PC-9 (cell line): ENCODE measurements at regions not wholly inside any gene's neighbourhood (a gene's known extent, or its start where the extent isn't known, plus 50 kb on each side); places are given as distances from the start of the nearest gene placed in this dataset.

Experiments used
- BruUV-seq: library from RNA; stranded (reverse); fragments of 400-500 nt; replicated peaks from 2 replicates; lab custom pipeline; 2021; lab: Mats Ljungman, UMichigan
- CTCF ChIA-PET: fragments of 300-600 bp; sonication (Branson Sonifier 250); formaldehyde crosslinking; loops from one replicate; lab custom pipeline; 2022; ENCODE audit warnings: antibody characterized with exemption; lab: Charles Lee
- POLR2A ChIA-PET: fragments of 300-600 bp; sonication (Branson Sonifier 250); formaldehyde crosslinking; loops from one replicate; lab custom pipeline; 2022; ENCODE audit warnings: antibody characterized with exemption; ENCODE audit not compliant: unreplicated experiment; lab: Charles Lee
- DNase-seq, 2 experiments: peaks; one replicate each; pipeline versions ENCODE4 v3.0.0 to v3.0.0-alpha.2; 2015 to 2022; ENCODE audit warnings: mixed read lengths in 1 of 2
- H2AFZ ChIP-seq: fragments of 200-600 bp; sonication (generic); 2 replicates; pipeline ENCODE4 v1.8.1; 2017; ENCODE audit warnings: antibody characterized with exemption
- H3F3A ChIP-seq: fragments of 200-600 bp; sonication (generic); 2 replicates; pipeline ENCODE4 v1.8.1; 2017; ENCODE audit warnings: antibody characterized with exemption, mild to moderate bottlenecking, low read depth; ENCODE audit not compliant: insufficient read depth
- H3K27ac ChIP-seq: fragments of 200-600 bp; sonication (generic); 2 replicates; pipeline ENCODE4 v1.6.1; 2016; ENCODE audit warnings: mixed run types
- H3K27me3 ChIP-seq: fragments of 200-600 bp; sonication (generic); 2 replicates; pipeline ENCODE4 v1.6.1; 2016; ENCODE audit warnings: low read depth, mixed run types; ENCODE audit not compliant: insufficient read depth
- H3K36me3 ChIP-seq: fragments of 200-600 bp; sonication (generic); 2 replicates; pipeline ENCODE4 v1.6.1; 2016; ENCODE audit warnings: low read depth, mixed run types
- H3K4me1 ChIP-seq: fragments of 200-600 bp; sonication (generic); replicated peaks from 2 replicates; pipeline ENCODE4 v1.6.1; 2016; ENCODE audit warnings: mixed run types; ENCODE audit not compliant: insufficient read depth
- H3K4me2 ChIP-seq: fragments of 200-600 bp; sonication (generic); 2 replicates; pipeline ENCODE4 v1.6.1; 2017; ENCODE audit warnings: mixed run types
- H3K4me3 ChIP-seq: fragments of 200-600 bp; sonication (generic); 2 replicates; pipeline ENCODE4 v1.6.1; 2016; ENCODE audit warnings: mixed run types
- H3K79me2 ChIP-seq: fragments of 200-600 bp; sonication (generic); 2 replicates; pipeline ENCODE4 v1.6.1; 2017; ENCODE audit warnings: low read depth, mixed run types
- H3K9me2 ChIP-seq: fragments of 200-600 bp; sonication (generic); 2 replicates; pipeline ENCODE4 v1.8.1; 2017; ENCODE audit warnings: mild to moderate bottlenecking; ENCODE audit not compliant: insufficient read depth
- H3K9me3 ChIP-seq: fragments of 200-600 bp; sonication (generic); 2 replicates; pipeline ENCODE4 v1.8.1; 2016; ENCODE audit warnings: low read depth; ENCODE audit not compliant: insufficient read depth
- H4K20me1 ChIP-seq: fragments of 200-600 bp; sonication (generic); 2 replicates; pipeline ENCODE4 v1.8.1; 2017; ENCODE audit not compliant: insufficient read depth
- EZH2 ChIP-seq: fragments of 200-600 bp; sonication (generic); IDR thresholded peaks from 2 replicates; pipeline ENCODE4 v1.8.0; 2017; ENCODE audit warnings: antibody characterized with exemption, low read depth
- intact Hi-C: fragments of 100-400 bp; cut with micrococcal nuclease; formaldehyde crosslinking; loops from one replicate; pipeline ENCODE4 v1.10.0; 2022; ENCODE audit not compliant: unreplicated experiment
- TF ChIP-seq, protein P1 (sequence below): fragments of 200-600 bp; sonication (generic); conservative IDR thresholded peaks from 2 replicates; pipeline ENCODE4 v1.6.1; 2017; ENCODE audit warnings: mixed run types, antibody characterized with exemption, mild to moderate bottlenecking, moderate library complexity

DNA sequence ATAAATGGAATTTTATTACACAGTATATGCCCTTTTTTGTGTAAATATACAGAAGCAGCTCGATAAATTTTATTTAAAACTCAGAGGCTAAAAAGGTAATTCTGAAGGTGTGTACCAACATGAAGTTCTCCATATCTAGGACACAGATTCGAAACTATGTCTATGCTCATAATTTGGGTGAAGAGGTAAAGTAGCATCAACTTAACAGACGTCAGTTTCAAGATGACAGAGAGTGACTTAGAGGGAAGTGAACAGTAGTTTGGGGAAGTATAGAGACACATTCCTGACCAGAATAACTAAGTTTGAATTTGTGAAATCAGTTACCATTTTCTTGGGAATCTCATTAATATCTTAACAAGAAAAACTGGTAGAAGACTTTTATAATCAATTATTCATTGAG is 2493.3 kb downstream of the ARAP2 start:
- Histone ChIP-seq H3F3A (no peaks in the 10 kb centered on the region), H3K4me1 (no peaks in the 10 kb centered on the region), H3K4me2 (no peak overlapping the region), H3K9me3 (no peaks in the 10 kb centered on the region), H4K20me1 (no peaks in the 10 kb centered on the region), H2AFZ (no peak overlapping the region), H3K36me3 (no peaks in the 10 kb centered on the region), H3K9me2 (no peaks in the 10 kb centered on the region), H3K79me2 (no peaks in the 10 kb centered on the region), H3K4me3 (no peak overlapping the region), H3K27me3 (no peaks in the 10 kb centered on the region), H3K27ac (no peak overlapping the region)
- no TSS peak for BruUV-seq
- POLR2A ChIA-PET = interaction anchor here (0.6 kb wide), 1 partner anchor 60 kb away, joined by 3 read pairs; no protein-coding TSS in a partner anchor
- DNase-seq = no peak
- intact Hi-C loops = no loop called here
- no peak for TF ChIP-seq EZH2
- TF ChIP-seq, protein P1, sequence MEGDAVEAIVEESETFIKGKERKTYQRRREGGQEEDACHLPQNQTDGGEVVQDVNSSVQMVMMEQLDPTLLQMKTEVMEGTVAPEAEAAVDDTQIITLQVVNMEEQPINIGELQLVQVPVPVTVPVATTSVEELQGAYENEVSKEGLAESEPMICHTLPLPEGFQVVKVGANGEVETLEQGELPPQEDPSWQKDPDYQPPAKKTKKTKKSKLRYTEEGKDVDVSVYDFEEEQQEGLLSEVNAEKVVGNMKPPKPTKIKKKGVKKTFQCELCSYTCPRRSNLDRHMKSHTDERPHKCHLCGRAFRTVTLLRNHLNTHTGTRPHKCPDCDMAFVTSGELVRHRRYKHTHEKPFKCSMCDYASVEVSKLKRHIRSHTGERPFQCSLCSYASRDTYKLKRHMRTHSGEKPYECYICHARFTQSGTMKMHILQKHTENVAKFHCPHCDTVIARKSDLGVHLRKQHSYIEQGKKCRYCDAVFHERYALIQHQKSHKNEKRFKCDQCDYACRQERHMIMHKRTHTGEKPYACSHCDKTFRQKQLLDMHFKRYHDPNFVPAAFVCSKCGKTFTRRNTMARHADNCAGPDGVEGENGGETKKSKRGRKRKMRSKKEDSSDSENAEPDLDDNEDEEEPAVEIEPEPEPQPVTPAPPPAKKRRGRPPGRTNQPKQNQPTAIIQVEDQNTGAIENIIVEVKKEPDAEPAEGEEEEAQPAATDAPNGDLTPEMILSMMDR = no peak
- CTCF ChIA-PET = no interaction called here

- no peak overlapping the region for H3K4me2 ChIP-seq
- H3K36me3 ChIP-seq = no peaks in the 10 kb centered on the region
- H3K9me2 ChIP-seq = no peaks in the 10 kb centered on the region
- H3K27me3 ChIP-seq = no peaks in the 10 kb centered on the region
- TF ChIP-seq, protein P1 = no peak
- TF ChIP-seq EZH2 = no peak
- intact Hi-C loops = no loop called here
- H3F3A ChIP-seq = no peaks in the 10 kb centered on the region
- H2AFZ ChIP-seq = no peak overlapping the region
- no TSS peak for BruUV-seq
- H3K9me3 ChIP-seq = no peaks in the 10 kb centered on the region
- H3K4me3 ChIP-seq = no peak overlapping the region
- H4K20me1 ChIP-seq = no peaks in the 10 kb centered on the region
- DNase-seq = no peak
- H3K27ac ChIP-seq = no peak overlapping the region
- CTCF ChIA-PET = no interaction called here
- POLR2A ChIA-PET = no interaction called here
- H3K4me1 ChIP-seq = no peaks in the 10 kb centered on the region
- no peaks in the 10 kb centered on the region for H3K79me2 ChIP-seq
Measured at GRCh38 chr4:33772582-33772981, 2471.7 kb downstream of the ARAP2 start.

DNA sequence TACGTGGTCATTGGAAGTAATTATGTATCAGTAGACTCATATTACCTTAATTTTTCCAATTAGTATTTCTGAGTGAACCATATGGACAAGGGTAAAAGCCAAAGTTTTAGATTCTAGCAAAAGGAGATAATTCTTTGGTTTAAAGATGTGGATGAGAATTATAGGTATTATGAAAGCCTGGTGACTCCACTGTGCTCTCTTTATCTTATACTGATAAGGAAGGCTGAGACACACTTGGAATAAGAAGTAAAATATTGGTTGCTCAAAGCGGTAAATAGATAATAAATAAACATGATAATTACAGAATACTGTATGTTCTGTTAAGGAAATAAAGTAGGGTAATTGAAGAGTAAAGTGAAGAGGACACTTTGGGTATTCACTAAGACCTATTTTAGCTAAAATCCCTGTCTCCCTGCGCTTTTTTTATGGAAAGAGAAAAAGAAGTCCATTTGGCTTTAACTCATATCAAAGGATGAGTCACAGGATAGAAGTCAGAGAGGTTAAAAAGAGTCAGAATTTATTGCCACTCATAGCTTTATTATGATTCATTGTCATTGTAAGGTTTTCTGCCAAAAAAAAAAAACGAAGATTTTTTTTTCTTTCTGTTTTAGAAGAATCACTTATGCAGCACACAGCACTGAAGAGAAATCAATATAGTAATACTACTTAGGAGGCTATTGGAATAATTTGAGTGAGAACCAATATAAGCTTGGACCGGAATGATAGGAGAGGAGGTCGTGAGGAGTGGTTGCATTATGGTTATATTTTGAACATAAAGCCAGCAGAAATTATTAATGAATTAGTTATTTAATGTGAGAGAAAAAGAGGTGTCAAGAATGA is 2463.1 kb downstream of the ARAP2 start:
- no peak overlapping the region for H2AFZ ChIP-seq
- TF ChIP-seq, protein P1 = no peak
- no peak for TF ChIP-seq EZH2
- no peaks in the 10 kb centered on the region for H3K27me3 ChIP-seq
- no peaks in the 10 kb centered on the region for H3K9me2 ChIP-seq
- H3K4me1 ChIP-seq = peaks cover 4% of the 10 kb centered on the region; the same call in 1 of the 2 replicates
- intact Hi-C loops = no loop called here
- no peaks in the 10 kb centered on the region for H4K20me1 ChIP-seq
- no peak overlapping the region for H3K4me2 ChIP-seq
- DNase-seq = peak in 1 of 2 experiments; percentile 36
- no peak overlapping the region for H3K27ac ChIP-seq
- no peaks in the 10 kb centered on the region for H3K79me2 ChIP-seq
- H3F3A ChIP-seq = no peaks in the 10 kb centered on the region
- H3K4me3 ChIP-seq = no peak overlapping the region
- H3K36me3 ChIP-seq = no peaks in the 10 kb centered on the region
- no TSS peak for BruUV-seq
- ChIA-PET CTCF (no interaction called here), POLR2A (no interaction called here)
- peaks cover 4% of the 10 kb centered on the region; the same call in 1 of the 2 replicates for H3K9me3 ChIP-seq
